ENCODE measurements at regions not wholly inside any gene's neighbourhood (a gene's known extent, or its start where the extent isn't known, plus 50 kb on each side); places are given as distances from the start of the nearest gene placed in this dataset.
A peak's percentile ranks its signal among the peaks of the same experiment; 100 is the strongest.

DNA sequence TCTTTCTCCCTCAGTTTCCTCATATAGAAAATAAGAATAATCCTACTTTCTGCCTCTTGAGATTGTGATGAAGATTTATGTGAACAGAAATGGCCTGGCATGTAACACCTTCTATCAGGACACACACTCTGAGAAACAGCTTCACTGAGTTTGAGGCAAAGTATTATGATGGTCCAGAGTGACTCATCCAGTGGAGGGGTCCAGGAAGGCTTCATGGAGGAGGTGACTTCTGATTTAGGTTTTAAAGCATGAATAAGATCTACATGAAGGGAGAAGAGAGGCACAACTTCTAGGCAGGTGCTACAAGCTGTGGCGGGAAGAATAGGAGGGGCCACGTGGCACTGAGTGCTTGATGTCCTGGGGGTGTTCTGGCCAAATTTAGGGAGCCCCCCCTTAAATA, 124.4 kb upstream of the SDK2 start:
- no peak overlapping the region for H3K4me3 ChIP-seq (ENCODE audit: low read depth, low read length)
- no peak for DNase-seq (ENCODE audit: low read depth)

DNA sequence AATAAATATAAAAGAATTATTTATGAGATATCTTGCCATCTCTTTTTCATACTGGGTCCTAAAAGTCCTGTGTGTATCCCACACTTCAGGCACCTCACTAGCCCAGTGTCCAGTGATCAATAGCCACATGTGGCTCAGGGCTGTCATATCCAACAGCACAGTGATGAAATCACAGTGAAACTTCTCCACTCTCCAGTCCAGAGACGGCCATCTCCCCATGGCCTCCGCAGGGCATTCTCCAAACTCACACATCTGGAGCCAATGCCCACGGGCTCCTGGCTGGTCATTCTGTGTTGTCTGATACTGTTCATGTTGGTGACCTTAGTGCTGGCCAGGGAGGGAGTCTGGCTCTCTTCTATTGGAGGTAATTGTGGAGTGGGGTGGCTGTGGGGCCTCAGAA, 125.2 kb upstream of the SDK2 start:
- TF ChIP-seq, protein P1, sequence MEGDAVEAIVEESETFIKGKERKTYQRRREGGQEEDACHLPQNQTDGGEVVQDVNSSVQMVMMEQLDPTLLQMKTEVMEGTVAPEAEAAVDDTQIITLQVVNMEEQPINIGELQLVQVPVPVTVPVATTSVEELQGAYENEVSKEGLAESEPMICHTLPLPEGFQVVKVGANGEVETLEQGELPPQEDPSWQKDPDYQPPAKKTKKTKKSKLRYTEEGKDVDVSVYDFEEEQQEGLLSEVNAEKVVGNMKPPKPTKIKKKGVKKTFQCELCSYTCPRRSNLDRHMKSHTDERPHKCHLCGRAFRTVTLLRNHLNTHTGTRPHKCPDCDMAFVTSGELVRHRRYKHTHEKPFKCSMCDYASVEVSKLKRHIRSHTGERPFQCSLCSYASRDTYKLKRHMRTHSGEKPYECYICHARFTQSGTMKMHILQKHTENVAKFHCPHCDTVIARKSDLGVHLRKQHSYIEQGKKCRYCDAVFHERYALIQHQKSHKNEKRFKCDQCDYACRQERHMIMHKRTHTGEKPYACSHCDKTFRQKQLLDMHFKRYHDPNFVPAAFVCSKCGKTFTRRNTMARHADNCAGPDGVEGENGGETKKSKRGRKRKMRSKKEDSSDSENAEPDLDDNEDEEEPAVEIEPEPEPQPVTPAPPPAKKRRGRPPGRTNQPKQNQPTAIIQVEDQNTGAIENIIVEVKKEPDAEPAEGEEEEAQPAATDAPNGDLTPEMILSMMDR (IDR thresholded peaks at IDR 0.05; ENCODE audit: insufficient read depth, low read depth, low read length) = no peak
- no peak overlapping the region for H3K4me3 ChIP-seq (ENCODE audit: low read depth, low read length)
- DNase-seq (ENCODE audit: low read depth) = no peak

More for the DNA sequence above, 124.4 kb upstream of the SDK2 start:
- TF ChIP-seq, protein P1 (IDR thresholded peaks at IDR 0.05; ENCODE audit: insufficient read depth, low read depth, low read length) = no peak

DNA sequence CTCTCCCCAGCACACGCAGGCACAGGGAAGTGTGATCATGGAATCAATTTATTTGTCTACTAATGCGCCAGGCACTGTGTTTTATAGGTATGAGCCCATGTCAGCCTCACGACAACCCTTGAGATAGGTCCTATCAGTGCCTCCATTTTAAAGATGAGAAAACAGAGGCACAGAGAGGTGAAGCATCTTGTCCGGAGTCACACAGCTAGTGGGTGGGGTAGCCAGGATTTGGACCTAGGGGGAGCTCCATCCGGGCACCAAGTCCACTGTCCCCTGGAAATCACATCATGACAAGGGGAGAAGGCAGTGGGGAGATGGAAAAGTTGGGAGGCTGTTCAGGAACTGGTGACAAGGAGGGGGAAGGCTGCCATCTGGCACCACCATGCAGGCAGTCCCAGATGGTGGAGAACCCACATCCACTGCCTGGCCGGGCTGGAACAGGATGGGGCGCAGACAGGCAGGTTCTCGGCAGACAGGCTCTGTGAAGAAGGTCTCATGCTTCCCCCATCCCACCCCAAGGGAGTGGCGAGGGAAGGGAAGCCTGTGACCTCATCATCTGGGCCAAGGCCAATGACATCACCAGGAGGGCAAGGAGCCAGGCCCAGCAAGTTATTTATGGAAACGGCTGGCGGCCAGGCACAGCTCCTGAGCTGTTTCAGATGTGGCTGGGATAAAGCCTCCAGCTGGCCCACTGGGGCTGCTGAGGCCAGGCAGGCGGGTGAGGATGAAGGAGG, 126.0 kb upstream of the SDK2 start:
- DNase-seq (ENCODE audit: low read depth) = peak; percentile 88
- no peak overlapping the region for H3K4me3 ChIP-seq (ENCODE audit: low read depth, low read length)
- TF ChIP-seq, protein P1 (IDR thresholded peaks at IDR 0.05; ENCODE audit: insufficient read depth, low read depth, low read length) = no peak

DNA sequence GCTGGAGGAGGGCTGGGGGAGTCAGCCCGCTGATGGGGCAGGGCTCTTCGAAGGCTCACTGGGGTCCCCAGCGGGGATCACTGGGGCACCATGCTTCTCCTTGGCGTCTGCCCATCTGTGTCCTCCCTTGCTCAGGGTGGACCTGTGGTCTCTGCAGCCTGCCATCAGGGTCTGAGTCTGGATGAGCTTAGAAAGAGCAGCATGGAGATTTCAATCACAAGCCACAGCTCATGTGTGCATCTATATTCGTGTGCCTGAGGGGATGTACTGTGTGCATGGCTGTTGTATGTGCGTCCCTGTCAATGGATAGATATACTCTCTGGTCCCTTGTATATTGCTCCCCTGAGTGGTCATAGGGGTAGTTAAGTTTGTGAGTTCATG, 126.6 kb upstream of the SDK2 start:
- TF ChIP-seq, protein P1 (IDR thresholded peaks at IDR 0.05; ENCODE audit: insufficient read depth, low read depth, low read length) = no peak
- no peak overlapping the region for H3K4me3 ChIP-seq (ENCODE audit: low read depth, low read length)
- DNase-seq (ENCODE audit: low read depth) = no peak

GRCh38 chr17:73772107-73772705, 128.0 kb upstream of the SDK2 start:
- no peak overlapping the region for H3K4me3 ChIP-seq (ENCODE audit: low read depth, low read length)
- TF ChIP-seq, protein P1 (IDR thresholded peaks at IDR 0.05; ENCODE audit: insufficient read depth, low read depth, low read length) = no peak
- no peak for DNase-seq (ENCODE audit: low read depth)

DNA sequence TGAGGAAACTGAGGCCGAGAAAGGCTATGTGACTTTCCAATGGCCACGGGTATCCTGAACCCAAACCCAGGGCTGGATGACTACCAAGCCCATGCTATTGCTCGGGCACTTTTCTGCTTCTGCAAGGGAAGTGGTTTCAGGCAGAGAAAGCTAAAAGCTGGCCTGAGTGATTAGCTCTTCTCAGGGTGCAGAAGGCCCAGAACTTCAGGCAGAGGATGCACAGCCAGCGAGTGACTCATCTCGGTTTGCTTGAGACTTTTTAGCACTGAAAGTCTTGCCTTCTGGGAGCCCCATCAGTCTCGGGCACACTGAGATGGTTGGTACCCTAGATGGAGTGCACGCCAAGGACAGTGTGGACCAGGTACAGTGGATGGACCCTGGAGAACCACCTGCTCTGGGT, 129.5 kb upstream of the SDK2 start:
- no peak overlapping the region for H3K4me3 ChIP-seq (ENCODE audit: low read depth, low read length)
- TF ChIP-seq, protein P1 (IDR thresholded peaks at IDR 0.05; ENCODE audit: insufficient read depth, low read depth, low read length) = no peak
- no peak for DNase-seq (ENCODE audit: low read depth)
